Endodermal cell (in vitro differentiated cells): ENCODE measurements at regions not wholly inside any gene's neighbourhood (a gene's known extent, or its start where the extent isn't known, plus 50 kb on each side); places are given as distances from the start of the nearest gene placed in this dataset.

Experiments
- DNase-seq: peaks from one replicate; pipeline ENCODE4 v3.0.0-alpha.2; 2017
- H3K27ac ChIP-seq: 2 replicates; pipeline ENCODE4 v1.5.1; 2013; ENCODE audit warnings: mild to moderate bottlenecking, low read depth, low read length, moderate library complexity
- H3K27me3 ChIP-seq: 2 replicates; pipeline ENCODE4 v1.6.1; 2013; ENCODE audit warnings: mild to moderate bottlenecking, low read length, moderate library complexity; ENCODE audit not compliant: insufficient read depth, control insufficient read depth, poor library complexity, severe bottlenecking
- H3K36me3 ChIP-seq: 2 replicates; pipeline ENCODE4 v1.7.0; 2013; ENCODE audit warnings: mild to moderate bottlenecking, low read length, moderate library complexity; ENCODE audit not compliant: control insufficient read depth, insufficient read depth
- H3K4me1 ChIP-seq: one replicate; pipeline ENCODE4 v1.7.0; 2013; ENCODE audit warnings: low read length; ENCODE audit not compliant: control insufficient read depth, insufficient read depth
- H3K4me3 ChIP-seq: 2 replicates; pipeline ENCODE4 v1.5.1; 2013; ENCODE audit warnings: mild to moderate bottlenecking, low read length, moderate library complexity
- H3K9ac ChIP-seq: 2 replicates; pipeline ENCODE4 v1.6.1; 2013; ENCODE audit warnings: mild to moderate bottlenecking, low read length, moderate library complexity; ENCODE audit not compliant: poor library complexity, severe bottlenecking; ENCODE audit errors: extremely low read depth
- H3K9me3 ChIP-seq: 2 replicates; pipeline ENCODE4 v1.6.1; 2013; ENCODE audit warnings: mild to moderate bottlenecking, low read length, moderate library complexity; ENCODE audit not compliant: control insufficient read depth
- H3K27ac Mint-ChIP-seq: 2 replicates; pipeline ENCODE4 v1.8.0; 2020; ENCODE audit warnings: mixed read lengths
- H3K27me3 Mint-ChIP-seq: 2 replicates; pipeline ENCODE4 v1.8.0; 2021; ENCODE audit warnings: mild to moderate bottlenecking, mixed read lengths; ENCODE audit not compliant: insufficient read depth
- H3K36me3 Mint-ChIP-seq: 2 replicates; pipeline ENCODE4 v1.8.0; 2020; ENCODE audit warnings: low read depth, mixed read lengths
- H3K4me1 Mint-ChIP-seq: 2 replicates; pipeline ENCODE4 v1.8.0; 2020; ENCODE audit warnings: mixed read lengths
- H3K4me3 Mint-ChIP-seq: 2 replicates; pipeline ENCODE4 v1.8.0; 2020; ENCODE audit warnings: mild to moderate bottlenecking, moderate library complexity, mixed read lengths
- H3K9me3 Mint-ChIP-seq: 2 replicates; pipeline ENCODE4 v1.8.0; 2020; ENCODE audit warnings: mild to moderate bottlenecking, mixed read lengths
- WGBS, 2 experiments: methylation state at CpG; one replicate each; pipeline versions ENCODE4 v1.1.5 to v1.1.7; 2013; ENCODE audit warnings: missing lambda C conversion rate in 2 of 2, mixed read lengths in 1 of 2; ENCODE audit not compliant: insufficient coverage in 1 of 2, insufficient read length in 1 of 2; 5-methylcytosine and 5-hydroxymethylcytosine counted together
- TF ChIP-seq, protein P1 (sequence below): fragments of 200-600 bp; sonication (generic); conservative IDR thresholded peaks from 2 replicates; pipeline ENCODE4 v1.5.0; 2021; ENCODE audit warnings: antibody characterized with exemption, mild to moderate bottlenecking

- no peak overlapping the region for H3K9ac ChIP-seq
- Mint-ChIP-seq H3K27me3 (no peaks in the 10 kb centered on the region), H3K36me3 (no peaks in the 10 kb centered on the region), H3K4me1 (peaks cover 10% of the 10 kb centered on the region), H3K4me3 (no peak overlapping the region), H3K27ac (no peak overlapping the region), H3K9me3 (peaks cover 16% of the 10 kb centered on the region)
- H3K9me3 ChIP-seq = peaks cover 16% of the 10 kb centered on the region
- no peak overlapping the region for H3K27ac ChIP-seq
- TF ChIP-seq, protein P1, sequence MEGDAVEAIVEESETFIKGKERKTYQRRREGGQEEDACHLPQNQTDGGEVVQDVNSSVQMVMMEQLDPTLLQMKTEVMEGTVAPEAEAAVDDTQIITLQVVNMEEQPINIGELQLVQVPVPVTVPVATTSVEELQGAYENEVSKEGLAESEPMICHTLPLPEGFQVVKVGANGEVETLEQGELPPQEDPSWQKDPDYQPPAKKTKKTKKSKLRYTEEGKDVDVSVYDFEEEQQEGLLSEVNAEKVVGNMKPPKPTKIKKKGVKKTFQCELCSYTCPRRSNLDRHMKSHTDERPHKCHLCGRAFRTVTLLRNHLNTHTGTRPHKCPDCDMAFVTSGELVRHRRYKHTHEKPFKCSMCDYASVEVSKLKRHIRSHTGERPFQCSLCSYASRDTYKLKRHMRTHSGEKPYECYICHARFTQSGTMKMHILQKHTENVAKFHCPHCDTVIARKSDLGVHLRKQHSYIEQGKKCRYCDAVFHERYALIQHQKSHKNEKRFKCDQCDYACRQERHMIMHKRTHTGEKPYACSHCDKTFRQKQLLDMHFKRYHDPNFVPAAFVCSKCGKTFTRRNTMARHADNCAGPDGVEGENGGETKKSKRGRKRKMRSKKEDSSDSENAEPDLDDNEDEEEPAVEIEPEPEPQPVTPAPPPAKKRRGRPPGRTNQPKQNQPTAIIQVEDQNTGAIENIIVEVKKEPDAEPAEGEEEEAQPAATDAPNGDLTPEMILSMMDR = no peak
- no peak for DNase-seq
- WGBS, 2 experiments = 92 to 100% methylated on average over 2 to 3 of the region's 3 CpGs
- H3K36me3 ChIP-seq = no peaks in the 10 kb centered on the region
- H3K27me3 ChIP-seq = no peaks in the 10 kb centered on the region
- H3K4me3 ChIP-seq = no peak overlapping the region
- peaks cover 6% of the 10 kb centered on the region for H3K4me1 ChIP-seq
Observed at GRCh38 chr4:144894573-144894972, 203.4 kb downstream of the ANAPC10 start.

GRCh38 chr4:144899393-144899792 lies 198.6 kb downstream of the ANAPC10 start:
- no peak overlapping the region for H3K27ac ChIP-seq
- no peak for DNase-seq
- H3K9me3 ChIP-seq = peaks cover 16% of the 10 kb centered on the region
- no peaks in the 10 kb centered on the region for H3K27me3 Mint-ChIP-seq
- H3K36me3 Mint-ChIP-seq = no peaks in the 10 kb centered on the region
- H3K9ac ChIP-seq = no peak overlapping the region
- WGBS, 2 experiments = 88 to 100% methylated on average over 2 to 3 of the region's 3 CpGs
- H3K36me3 ChIP-seq = no peaks in the 10 kb centered on the region
- H3K4me1 Mint-ChIP-seq = peaks cover 7% of the 10 kb centered on the region
- H3K9me3 Mint-ChIP-seq = peaks cover 16% of the 10 kb centered on the region
- TF ChIP-seq, protein P1 = no peak
- no peaks in the 10 kb centered on the region for H3K4me1 ChIP-seq
- no peak overlapping the region for H3K27ac Mint-ChIP-seq
- no peak overlapping the region for H3K4me3 ChIP-seq
- H3K27me3 ChIP-seq = no peaks in the 10 kb centered on the region
- H3K4me3 Mint-ChIP-seq = no peak overlapping the region

DNA sequence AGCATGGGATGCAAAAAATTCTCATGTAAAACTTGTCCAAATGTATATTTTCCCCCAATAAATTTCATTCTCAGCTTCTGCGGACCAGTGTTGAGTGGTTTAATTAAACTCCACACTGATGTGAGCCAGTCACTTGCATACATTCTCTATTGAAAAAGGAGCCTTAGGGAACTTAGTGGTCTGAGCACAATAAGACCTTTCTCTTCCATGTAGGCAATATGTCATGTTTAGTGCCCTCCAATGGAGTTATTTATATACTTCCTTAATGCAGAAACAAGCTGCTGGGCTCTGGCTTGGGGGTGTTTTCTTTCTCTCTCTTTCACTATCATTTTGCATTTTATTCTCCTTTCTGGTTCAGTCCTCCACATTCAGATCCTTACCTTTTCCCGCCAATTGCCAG lies 196.9 kb downstream of the ANAPC10 start:
- 92 to 100% methylated on average over 2 of the region's 2 CpGs for WGBS, 2 experiments
- H3K4me3 Mint-ChIP-seq = no peak overlapping the region
- H3K36me3 Mint-ChIP-seq = no peaks in the 10 kb centered on the region
- no peaks in the 10 kb centered on the region for H3K4me1 Mint-ChIP-seq
- no peaks in the 10 kb centered on the region for H3K27me3 ChIP-seq
- peaks cover 6% of the 10 kb centered on the region for H3K9me3 Mint-ChIP-seq
- H3K36me3 ChIP-seq = no peaks in the 10 kb centered on the region
- TF ChIP-seq, protein P1 = no peak
- no peak overlapping the region for H3K9ac ChIP-seq
- no peak for DNase-seq
- H3K27ac Mint-ChIP-seq = no peak overlapping the region
- H3K27ac ChIP-seq = peak overlapping the region; percentile 38
- H3K4me1 ChIP-seq = no peaks in the 10 kb centered on the region
- H3K9me3 ChIP-seq = peaks cover 12% of the 10 kb centered on the region
- no peaks in the 10 kb centered on the region for H3K27me3 Mint-ChIP-seq
- no peak overlapping the region for H3K4me3 ChIP-seq
